Fibroblast of lung (primary cell): ENCODE measurements at regions not wholly inside any gene's neighbourhood (a gene's known extent, or its start where the extent isn't known, plus 50 kb on each side); places are given as distances from the start of the nearest gene placed in this dataset.

Source experiments
- DNase-seq, 2 donors: peaks; one replicate each; pipeline versions ENCODE4 v3.0.0 to v3.0.0-alpha.2; 2010; ENCODE audit warnings: low read depth in 2 of 2
- H2AFZ ChIP-seq: 2 replicates; pipeline ENCODE4 v1.5.1; 2012; ENCODE audit warnings: low read length, control low read depth, inconsistent platforms
- H3K27ac ChIP-seq: 2 replicates; pipeline ENCODE4 v1.5.1; 2011; ENCODE audit warnings: low read length, control low read depth; ENCODE audit not compliant: insufficient read depth
- H3K27me3 ChIP-seq: 2 replicates; pipeline ENCODE4 v1.5.1; 2011; ENCODE audit warnings: mild to moderate bottlenecking, low read length; ENCODE audit not compliant: control insufficient read depth, insufficient read depth
- H3K36me3 ChIP-seq: 2 replicates; pipeline ENCODE4 v1.5.1; 2011; ENCODE audit warnings: low read length; ENCODE audit not compliant: control insufficient read depth, insufficient read depth
- H3K4me1 ChIP-seq: 2 replicates; pipeline ENCODE4 v1.5.1; 2011; ENCODE audit warnings: low read length; ENCODE audit not compliant: control insufficient read depth, insufficient read depth; ENCODE audit errors: extremely low read depth
- H3K4me2 ChIP-seq: 2 replicates; pipeline ENCODE4 v1.5.1; 2011; ENCODE audit warnings: low read length, control low read depth; ENCODE audit not compliant: insufficient read depth; ENCODE audit errors: extremely low read depth
- H3K4me3 ChIP-seq, 4 experiments: fragments of 200-600 bp in 1 of 4; sonication (generic) in 1 of 4; replicated peaks in 1 of 4; 2 replicates each; pipeline ENCODE4 v1.5.1; 2011 to 2016; ENCODE audit warnings: low read length in 4 of 4, low read depth in 3 of 4, mild to moderate bottlenecking in 3 of 4, control low read depth in 2 of 4, inconsistent platforms in 1 of 4, mixed read lengths in 1 of 4; ENCODE audit not compliant: insufficient read depth in 1 of 4; ENCODE audit errors: control extremely low read depth in 1 of 4
- H3K79me2 ChIP-seq: 2 replicates; pipeline ENCODE4 v1.5.1; 2012; ENCODE audit warnings: mild to moderate bottlenecking, low read length, inconsistent platforms; ENCODE audit not compliant: control insufficient read depth, insufficient read depth
- H3K9ac ChIP-seq: 2 replicates; pipeline ENCODE4 v1.5.1; 2011; ENCODE audit warnings: mild to moderate bottlenecking, low read length, control low read depth; ENCODE audit not compliant: insufficient read depth
- H3K9me3 ChIP-seq: 2 replicates; pipeline ENCODE4 v1.5.1; 2012; ENCODE audit warnings: low read depth, low read length; ENCODE audit not compliant: control insufficient read depth, insufficient read depth
- H4K20me1 ChIP-seq: 2 replicates; pipeline ENCODE4 v1.5.1; 2011; ENCODE audit warnings: low read length; ENCODE audit not compliant: control insufficient read depth, insufficient read depth; ENCODE audit errors: extremely low read depth
- CTCF ChIP-seq, 2 donors: IDR thresholded peaks in 1 of 2; conservative IDR thresholded peaks in 1 of 2; 1 replicate in 1 of 2; 2 replicates in 1 of 2; pipeline ENCODE4 v1.5.1; 2011 to 2012; ENCODE audit warnings: low read length in 2 of 2, control low read depth in 1 of 2, inconsistent platforms in 1 of 2, low read depth in 1 of 2, mild to moderate bottlenecking in 1 of 2
- EZH2 ChIP-seq: IDR thresholded peaks from 2 replicates; pipeline ENCODE4 v1.5.1; 2012; ENCODE audit warnings: low read length, control low read depth, mild to moderate bottlenecking; ENCODE audit errors: missing control alignments

- Histone ChIP-seq H3K9ac (no peak overlapping the region), H4K20me1 (no peaks in the 10 kb centered on the region), H3K36me3 (no peaks in the 10 kb centered on the region), H3K4me2 (no peak overlapping the region), H3K4me1 (no peaks in the 10 kb centered on the region), H3K27ac (no peak overlapping the region), H3K4me3 (no peak overlapping the region), H3K9me3 (no peaks in the 10 kb centered on the region), H3K27me3 (no peaks in the 10 kb centered on the region), H3K79me2 (no peaks in the 10 kb centered on the region), H2AFZ (no peak overlapping the region)
- TF ChIP-seq CTCF (conservative IDR thresholded peaks at IDR 0.05 in 1 of 2, IDR thresholded peaks at IDR 0.05 in 1 of 2; ENCODE audit: low read depth in 1 of 2, low read length in 2 of 2) (no peak), EZH2 (no peak)
- no peak for DNase-seq
These were observed 49.7 kb upstream of the CITED2 start for GRCh38 chr6:139423971-139424667.
